ENCODE measurements at regions not wholly inside any gene's neighbourhood (a gene's known extent, or its start where the extent isn't known, plus 50 kb on each side); places are given as distances from the start of the nearest gene placed in this dataset.

DNA sequence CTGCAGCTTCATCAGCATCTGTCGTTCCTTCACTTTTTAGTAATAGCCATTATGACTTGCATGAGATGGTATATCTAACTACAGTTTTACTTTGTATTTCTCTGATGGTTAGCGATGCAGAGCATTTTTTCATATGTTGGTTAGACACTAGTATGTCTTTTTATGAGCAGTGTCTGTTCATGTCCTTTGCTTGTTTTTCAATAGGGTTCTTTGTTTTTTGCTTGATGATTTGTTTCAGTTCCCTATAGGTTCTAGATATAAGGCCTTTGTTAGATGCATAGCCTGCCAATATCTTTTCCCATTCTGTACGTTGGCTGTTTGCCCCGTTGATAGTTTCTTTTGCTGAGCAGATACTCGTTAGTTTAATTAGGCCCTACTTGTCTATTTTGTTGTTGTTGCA, 487.2 kb upstream of the BCHE start:
- Histone ChIP-seq H3K4me1 (no peaks in the 10 kb centered on the region), H3K27ac (no peak overlapping the region), H3K9me3 (no peaks in the 10 kb centered on the region), H3K4me3 (no peak overlapping the region), H3K36me3 (no peaks in the 10 kb centered on the region), H3K27me3 (no peaks in the 10 kb centered on the region)
- DNase-seq: no peak
- TF ChIP-seq CTCF (IDR thresholded peaks at IDR 0.05): no peak
- intact Hi-C loops (cut with DNase I; ENCODE audit: low total_unique reads): no loop called here

DNA sequence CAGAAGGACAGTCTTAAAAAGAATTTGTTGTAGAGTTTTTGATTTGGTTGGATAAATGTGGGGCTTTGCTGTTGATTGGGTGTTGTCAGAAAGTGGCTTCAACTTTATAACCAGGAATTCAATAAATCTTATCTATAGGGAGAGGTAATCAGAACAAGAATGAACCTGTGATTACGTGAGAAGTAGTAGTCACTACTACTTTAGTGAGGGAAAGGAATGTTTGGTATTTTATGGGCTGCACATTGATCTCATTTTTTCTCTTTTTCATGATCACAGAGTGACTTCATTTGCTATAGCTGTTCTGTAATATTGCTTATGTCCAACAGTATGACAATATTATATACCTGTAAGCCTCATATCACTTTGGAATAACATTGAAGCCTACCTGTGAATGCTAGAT, 485.2 kb upstream of the BCHE start:
- H3K4me3 ChIP-seq: no peak overlapping the region
- no peaks in the 10 kb centered on the region for H3K27me3 ChIP-seq
- DNase-seq: no peak
- no peaks in the 10 kb centered on the region for H3K36me3 ChIP-seq
- H3K9me3 ChIP-seq: no peaks in the 10 kb centered on the region
- no peak overlapping the region for H3K27ac ChIP-seq
- TF ChIP-seq CTCF (IDR thresholded peaks at IDR 0.05): no peak
- intact Hi-C loops (cut with DNase I; ENCODE audit: low total_unique reads): no loop called here
- no peaks in the 10 kb centered on the region for H3K4me1 ChIP-seq

DNA sequence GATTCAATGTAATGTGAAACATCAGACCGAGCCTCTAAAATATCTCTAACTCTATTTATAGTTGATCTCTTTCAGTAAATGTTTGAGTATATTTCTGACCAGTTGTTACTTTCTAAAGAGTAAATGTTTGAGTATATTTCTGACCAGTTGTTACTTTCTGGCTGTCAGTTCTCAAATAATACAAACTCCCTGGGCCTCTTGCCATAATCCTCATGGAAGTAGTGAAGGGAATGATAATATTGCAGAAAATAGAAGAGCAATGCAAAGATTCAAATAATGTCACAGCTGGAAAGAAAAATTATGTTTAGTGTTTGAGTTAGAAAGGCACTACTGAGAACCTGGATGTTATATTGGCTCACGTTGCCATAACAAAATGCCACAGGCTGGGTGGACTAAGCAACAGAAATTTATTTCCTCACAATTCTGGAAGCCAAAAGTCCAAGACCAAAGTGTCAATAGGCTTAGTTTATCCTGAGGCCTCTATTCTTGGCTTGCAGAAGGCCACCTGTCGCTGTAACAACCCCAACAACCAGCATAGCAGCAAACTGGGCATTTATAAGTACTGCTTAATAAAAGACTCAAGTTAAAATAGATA, 470.6 kb upstream of the BCHE start:
- no peak for DNase-seq
- no peak overlapping the region for H3K27ac ChIP-seq

GRCh38 chr3:166304584-166304983, 467.4 kb upstream of the BCHE start:
- DNase-seq: no peak
- Histone ChIP-seq H3K27me3 (no peaks in the 10 kb centered on the region), H3K4me1 (no peaks in the 10 kb centered on the region), H3K36me3 (no peaks in the 10 kb centered on the region), H3K9me3 (no peaks in the 10 kb centered on the region), H3K27ac (no peak overlapping the region), H3K4me3 (no peak overlapping the region)
- intact Hi-C loops (cut with DNase I; ENCODE audit: low total_unique reads): no loop called here
- no peak for TF ChIP-seq CTCF (IDR thresholded peaks at IDR 0.05)

More for the DNA sequence above, 470.6 kb upstream of the BCHE start:
- Histone ChIP-seq H3K9me3 (no peaks in the 10 kb centered on the region), H3K27me3 (no peaks in the 10 kb centered on the region), H3K36me3 (no peaks in the 10 kb centered on the region), H3K4me3 (no peak overlapping the region), H3K4me1 (no peaks in the 10 kb centered on the region)
- TF ChIP-seq CTCF (IDR thresholded peaks at IDR 0.05): no peak
- intact Hi-C loops (cut with DNase I; ENCODE audit: low total_unique reads): no loop called here

DNA sequence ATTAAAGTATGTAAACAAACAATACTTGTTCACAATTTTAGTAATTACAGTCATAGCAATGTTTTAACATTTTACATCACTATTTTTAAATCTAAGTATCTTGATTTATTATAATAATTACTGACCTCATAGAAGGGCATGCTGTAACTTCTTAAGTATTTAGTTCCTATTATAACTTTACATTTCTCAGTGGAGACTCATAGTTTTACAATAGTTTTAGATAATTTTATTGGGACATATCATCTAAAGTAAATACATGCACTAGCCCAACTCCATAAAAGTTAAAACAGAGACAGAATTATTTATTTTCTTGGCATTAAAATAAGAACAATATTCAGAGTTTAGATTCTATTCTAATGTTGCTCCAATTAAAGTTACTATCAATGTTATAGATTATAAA, 466.5 kb upstream of the BCHE start:
- intact Hi-C loops (cut with DNase I; ENCODE audit: low total_unique reads): no loop called here

More for the DNA sequence above, 466.5 kb upstream of the BCHE start:
- DNase-seq: no peak
- Histone ChIP-seq H3K4me3 (no peak overlapping the region), H3K27me3 (no peaks in the 10 kb centered on the region), H3K4me1 (no peaks in the 10 kb centered on the region), H3K9me3 (no peaks in the 10 kb centered on the region), H3K27ac (no peak overlapping the region), H3K36me3 (no peaks in the 10 kb centered on the region)
- no peak for TF ChIP-seq CTCF (IDR thresholded peaks at IDR 0.05)

Measured in tibial artery (tissue), 4 donors.